ENCODE measurements at regions not wholly inside any gene's neighbourhood (a gene's known extent, or its start where the extent isn't known, plus 50 kb on each side); places are given as distances from the start of the nearest gene placed in this dataset.

DNA sequence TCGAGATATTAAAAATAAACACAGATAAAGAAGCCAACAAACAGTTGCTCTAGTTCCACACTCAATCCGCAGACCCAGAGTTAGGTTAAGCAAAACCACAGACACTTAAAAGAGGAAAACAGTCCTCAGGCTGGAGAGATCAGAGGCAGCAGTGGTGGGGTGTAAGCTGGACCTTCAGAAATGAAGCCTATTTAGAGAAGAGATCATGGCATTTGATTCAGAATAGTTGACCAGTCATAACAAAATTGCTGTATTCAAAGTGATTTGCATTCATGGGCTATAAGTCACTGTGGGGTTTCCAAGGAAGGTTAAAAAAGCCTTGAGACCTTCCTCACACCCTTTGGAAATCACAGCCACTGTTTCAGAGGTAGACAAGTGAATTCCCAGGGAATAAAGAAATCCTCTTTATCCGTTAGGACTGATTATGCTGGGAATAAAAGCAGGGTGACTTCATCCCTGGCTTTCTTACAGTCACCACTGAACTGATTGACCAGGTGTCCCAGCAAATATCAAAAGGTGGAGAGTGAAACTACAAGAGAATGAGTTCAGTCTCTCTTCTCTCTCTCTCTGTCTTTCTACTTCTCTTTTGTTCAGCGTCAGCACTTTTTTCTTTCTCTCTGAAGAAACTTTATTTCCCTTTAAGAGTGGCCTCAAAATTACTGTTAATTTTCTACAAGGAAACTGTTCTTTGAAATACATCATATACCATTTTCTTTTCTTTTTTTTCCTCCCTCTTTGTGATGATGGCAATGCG is 171.8 kb upstream of the PIK3C3 start:
- H3K36me3 ChIP-seq (ENCODE audit: insufficient read depth) = no peaks in the 10 kb centered on the region
- H3K27ac ChIP-seq = no peak overlapping the region
- H3K4me3 ChIP-seq (IDR thresholded peaks at IDR 0.05; ENCODE audit: insufficient read depth, low read depth, low read length) = no peak overlapping the region
- TF ChIP-seq, protein P1, sequence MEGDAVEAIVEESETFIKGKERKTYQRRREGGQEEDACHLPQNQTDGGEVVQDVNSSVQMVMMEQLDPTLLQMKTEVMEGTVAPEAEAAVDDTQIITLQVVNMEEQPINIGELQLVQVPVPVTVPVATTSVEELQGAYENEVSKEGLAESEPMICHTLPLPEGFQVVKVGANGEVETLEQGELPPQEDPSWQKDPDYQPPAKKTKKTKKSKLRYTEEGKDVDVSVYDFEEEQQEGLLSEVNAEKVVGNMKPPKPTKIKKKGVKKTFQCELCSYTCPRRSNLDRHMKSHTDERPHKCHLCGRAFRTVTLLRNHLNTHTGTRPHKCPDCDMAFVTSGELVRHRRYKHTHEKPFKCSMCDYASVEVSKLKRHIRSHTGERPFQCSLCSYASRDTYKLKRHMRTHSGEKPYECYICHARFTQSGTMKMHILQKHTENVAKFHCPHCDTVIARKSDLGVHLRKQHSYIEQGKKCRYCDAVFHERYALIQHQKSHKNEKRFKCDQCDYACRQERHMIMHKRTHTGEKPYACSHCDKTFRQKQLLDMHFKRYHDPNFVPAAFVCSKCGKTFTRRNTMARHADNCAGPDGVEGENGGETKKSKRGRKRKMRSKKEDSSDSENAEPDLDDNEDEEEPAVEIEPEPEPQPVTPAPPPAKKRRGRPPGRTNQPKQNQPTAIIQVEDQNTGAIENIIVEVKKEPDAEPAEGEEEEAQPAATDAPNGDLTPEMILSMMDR (conservative IDR thresholded peaks at IDR 0.05; ENCODE audit: low read depth, low read length) = no peak
- H3K79me2 ChIP-seq (ENCODE audit: insufficient read depth, low read depth) = no peaks in the 10 kb centered on the region
- no peaks in the 10 kb centered on the region for H4K20me1 ChIP-seq (ENCODE audit: insufficient read depth)
- H3K4me1 ChIP-seq (ENCODE audit: low read depth, poor library complexity, severe bottlenecking) = no peaks in the 10 kb centered on the region
- no peak overlapping the region for H3K4me2 ChIP-seq
- H3K9ac ChIP-seq = no peak overlapping the region
- H3K27me3 ChIP-seq (ENCODE audit: insufficient read depth, low read depth) = no peaks in the 10 kb centered on the region
- no peak overlapping the region for H2AFZ ChIP-seq (ENCODE audit: low read depth)

- H4K20me1 ChIP-seq (ENCODE audit: insufficient read depth) = no peaks in the 10 kb centered on the region
- H3K79me2 ChIP-seq (ENCODE audit: insufficient read depth, low read depth) = no peaks in the 10 kb centered on the region
- H3K27me3 ChIP-seq (ENCODE audit: insufficient read depth, low read depth) = no peaks in the 10 kb centered on the region
- H3K9ac ChIP-seq = no peak overlapping the region
- no peak overlapping the region for H3K4me3 ChIP-seq (IDR thresholded peaks at IDR 0.05; ENCODE audit: insufficient read depth, low read depth, low read length)
- no peaks in the 10 kb centered on the region for H3K36me3 ChIP-seq (ENCODE audit: insufficient read depth)
- no peak overlapping the region for H3K4me2 ChIP-seq
- no peaks in the 10 kb centered on the region for H3K4me1 ChIP-seq (ENCODE audit: low read depth, poor library complexity, severe bottlenecking)
- H3K27ac ChIP-seq = no peak overlapping the region
- TF ChIP-seq, protein P1 (conservative IDR thresholded peaks at IDR 0.05; ENCODE audit: low read depth, low read length) = no peak
- H2AFZ ChIP-seq (ENCODE audit: low read depth) = no peak overlapping the region
These were observed 183.1 kb upstream of the PIK3C3 start for GRCh38 chr18:41771973-41772372.

- no peak overlapping the region for H3K4me3 ChIP-seq (IDR thresholded peaks at IDR 0.05; ENCODE audit: insufficient read depth, low read depth, low read length)
- H3K79me2 ChIP-seq (ENCODE audit: insufficient read depth, low read depth) = no peaks in the 10 kb centered on the region
- H3K36me3 ChIP-seq (ENCODE audit: insufficient read depth) = no peaks in the 10 kb centered on the region
- TF ChIP-seq, protein P1 (conservative IDR thresholded peaks at IDR 0.05; ENCODE audit: low read depth, low read length) = no peak
- no peak overlapping the region for H3K4me2 ChIP-seq
- H3K27me3 ChIP-seq (ENCODE audit: insufficient read depth, low read depth) = no peaks in the 10 kb centered on the region
- H3K4me1 ChIP-seq (ENCODE audit: low read depth, poor library complexity, severe bottlenecking) = no peaks in the 10 kb centered on the region
- H2AFZ ChIP-seq (ENCODE audit: low read depth) = no peak overlapping the region
- no peak overlapping the region for H3K27ac ChIP-seq
- no peak overlapping the region for H3K9ac ChIP-seq
- H4K20me1 ChIP-seq (ENCODE audit: insufficient read depth) = no peaks in the 10 kb centered on the region
These were observed 185.8 kb upstream of the PIK3C3 start for GRCh38 chr18:41769265-41769664.

- TF ChIP-seq, protein P1 (conservative IDR thresholded peaks at IDR 0.05; ENCODE audit: low read depth, low read length) = no peak
- Histone ChIP-seq H2AFZ (ENCODE audit: low read depth) (no peak overlapping the region), H3K27me3 (ENCODE audit: insufficient read depth, low read depth) (no peaks in the 10 kb centered on the region), H3K4me2 (no peak overlapping the region), H3K27ac (no peak overlapping the region), H3K79me2 (ENCODE audit: insufficient read depth, low read depth) (no peaks in the 10 kb centered on the region), H3K9ac (no peak overlapping the region), H3K4me3 (IDR thresholded peaks at IDR 0.05; ENCODE audit: insufficient read depth, low read depth, low read length) (no peak overlapping the region), H4K20me1 (ENCODE audit: insufficient read depth) (no peaks in the 10 kb centered on the region), H3K4me1 (ENCODE audit: low read depth, poor library complexity, severe bottlenecking) (no peaks in the 10 kb centered on the region), H3K36me3 (ENCODE audit: insufficient read depth) (no peaks in the 10 kb centered on the region)
These were observed 186.6 kb upstream of the PIK3C3 start for GRCh38 chr18:41768467-41768866.
